HEK293 (cell line): ENCODE measurements at regions not wholly inside any gene's neighbourhood (a gene's known extent, or its start where the extent isn't known, plus 50 kb on each side); places are given as distances from the start of the nearest gene placed in this dataset.

Experiments used
- CTCF ChIA-PET: fragments of 350-600 bp; formaldehyde crosslinking; extraction: SDS; loops from one replicate; lab custom pipeline; 2021; ENCODE audit warnings: antibody characterized with exemption; lab: Yijun Ruan, JAX
- POLR2A ChIA-PET: fragments of 300-600 bp; formaldehyde crosslinking; extraction: SDS; loops from one replicate; lab custom pipeline; 2020; ENCODE audit warnings: antibody characterized with exemption, inconsistent platforms; lab: Yijun Ruan, JAX
- H3K27ac ChIP-seq: fragments of 200-500 bp; sonication (Bioruptor generic); 2 replicates; pipeline ENCODE4 v1.5.1; 2014; ENCODE audit warnings: low read depth, low read length, control low read depth, inconsistent platforms; ENCODE audit errors: extremely low read depth
- H3K36me3 ChIP-seq, 2 experiments: fragments of 200-500 bp in 1 of 2; sonication (Bioruptor generic) in 1 of 2; 1 replicate in 1 of 2; 2 replicates in 1 of 2; pipeline ENCODE4 v1.5.1; 2014 to 2017; ENCODE audit warnings: inconsistent platforms in 2 of 2, low read length in 2 of 2; ENCODE audit not compliant: control insufficient read depth in 2 of 2, insufficient read depth in 1 of 2
- H3K4me1 ChIP-seq: fragments of 200-500 bp; sonication (Bioruptor generic); 2 replicates; pipeline ENCODE4 v1.5.1; 2014; ENCODE audit warnings: mild to moderate bottlenecking, low read length, inconsistent platforms; ENCODE audit not compliant: control insufficient read depth, insufficient read depth
- H3K4me3 ChIP-seq: 2 replicates; pipeline ENCODE4 v1.5.1; 2011; ENCODE audit warnings: low read depth, mild to moderate bottlenecking, control low read depth, low read length, moderate library complexity
- H3K9me3 ChIP-seq: fragments of 200-500 bp; sonication (Bioruptor generic); 2 replicates; pipeline ENCODE4 v1.5.1; 2014; ENCODE audit warnings: low read depth, low read length, inconsistent platforms; ENCODE audit not compliant: control insufficient read depth, insufficient read depth
- BCL11A ChIP-seq: fragments of 450-650 bp; formaldehyde crosslinking; IDR thresholded peaks from 2 replicates; pipeline ENCODE4 v1.5.1; 2016; ENCODE audit warnings: low read depth, missing biosample characterization, missing genetic modification characterization
- KLF1 ChIP-seq: fragments of 450-650 bp; formaldehyde crosslinking; IDR thresholded peaks from 2 replicates; pipeline ENCODE4 v1.5.1; 2016; ENCODE audit warnings: missing biosample characterization, missing genetic modification characterization
- KLF16 ChIP-seq: fragments of 450-650 bp; formaldehyde crosslinking; IDR thresholded peaks from 2 replicates; pipeline ENCODE4 v1.5.1; 2017; ENCODE audit warnings: missing biosample characterization, missing genetic modification characterization
- KLF7 ChIP-seq: fragments of 450-650 bp; formaldehyde crosslinking; IDR thresholded peaks from 2 replicates; pipeline ENCODE4 v1.5.1; 2016; ENCODE audit warnings: missing biosample characterization, missing genetic modification characterization, borderline replicate concordance
- KLF8 ChIP-seq: fragments of 450-650 bp; formaldehyde crosslinking; IDR thresholded peaks from 2 replicates; pipeline ENCODE4 v1.5.1; 2016; ENCODE audit warnings: missing biosample characterization, missing genetic modification characterization
- PRDM10 ChIP-seq: fragments of 450-650 bp; formaldehyde crosslinking; IDR thresholded peaks from 2 replicates; pipeline ENCODE4 v1.5.1; 2016; ENCODE audit warnings: missing biosample characterization, missing genetic modification characterization
- PRDM6 ChIP-seq: fragments of 450-650 bp; formaldehyde crosslinking; IDR thresholded peaks from 2 replicates; pipeline ENCODE4 v1.5.1; 2017; ENCODE audit warnings: missing biosample characterization, missing genetic modification characterization
- REPIN1 ChIP-seq: fragments of 450-650 bp; formaldehyde crosslinking; IDR thresholded peaks from 2 replicates; pipeline ENCODE4 v1.5.1; 2017; ENCODE audit warnings: missing biosample characterization, missing genetic modification characterization, low read depth
- SCRT2 ChIP-seq: fragments of 450-650 bp; formaldehyde crosslinking; IDR thresholded peaks from 2 replicates; pipeline ENCODE4 v1.5.1; 2016; ENCODE audit warnings: missing biosample characterization, missing genetic modification characterization
- TCF7L2 ChIP-seq: IDR thresholded peaks from 2 replicates; pipeline ENCODE4 v1.6.1; 2011; ENCODE audit warnings: low read depth, mild to moderate bottlenecking, inconsistent platforms, low read length, moderate library complexity, borderline replicate concordance
- ZBTB17 ChIP-seq: fragments of 450-650 bp; formaldehyde crosslinking; IDR thresholded peaks from 2 replicates; pipeline ENCODE4 v1.5.1; 2016; ENCODE audit warnings: missing biosample characterization, missing genetic modification characterization
- ZBTB48 ChIP-seq: fragments of 450-650 bp; formaldehyde crosslinking; IDR thresholded peaks from 2 replicates; pipeline ENCODE4 v1.5.1; 2016; ENCODE audit warnings: missing biosample characterization, missing genetic modification characterization
- ZFHX2 ChIP-seq: fragments of 450-650 bp; formaldehyde crosslinking; conservative IDR thresholded peaks from 2 replicates; pipeline ENCODE4 v1.5.1; 2016; ENCODE audit warnings: missing biosample characterization, missing genetic modification characterization
- ZFP37 ChIP-seq: fragments of 450-650 bp; formaldehyde crosslinking; IDR thresholded peaks from 2 replicates; pipeline ENCODE4 v1.5.1; 2016; ENCODE audit warnings: missing biosample characterization, missing genetic modification characterization
- ZNF19 ChIP-seq: fragments of 450-650 bp; formaldehyde crosslinking; IDR thresholded peaks from 2 replicates; pipeline ENCODE4; 2016; ENCODE audit warnings: missing biosample characterization, missing genetic modification characterization, low read depth
- ZNF214 ChIP-seq: fragments of 450-650 bp; formaldehyde crosslinking; IDR thresholded peaks from 2 replicates; pipeline ENCODE4 v1.5.1; 2017; ENCODE audit warnings: missing biosample characterization, mild to moderate bottlenecking, missing genetic modification characterization, borderline replicate concordance
- ZNF311 ChIP-seq: fragments of 450-650 bp; formaldehyde crosslinking; IDR thresholded peaks from 2 replicates; pipeline ENCODE4 v1.5.1; 2017; ENCODE audit warnings: missing biosample characterization, missing genetic modification characterization, borderline replicate concordance
- ZNF548 ChIP-seq: fragments of 450-650 bp; formaldehyde crosslinking; IDR thresholded peaks from 2 replicates; pipeline ENCODE4 v1.5.1; 2016; ENCODE audit warnings: missing biosample characterization, missing genetic modification characterization
- ZNF555 ChIP-seq: fragments of 450-650 bp; formaldehyde crosslinking; conservative IDR thresholded peaks from 2 replicates; pipeline ENCODE4 v1.5.1; 2017; ENCODE audit warnings: missing biosample characterization, mild to moderate bottlenecking, missing genetic modification characterization, inconsistent platforms
- ZNF677 ChIP-seq: fragments of 450-650 bp; IDR thresholded peaks from 2 replicates; pipeline ENCODE4 v1.5.0; 2018; ENCODE audit warnings: missing biosample characterization, mild to moderate bottlenecking, missing genetic modification characterization, moderate library complexity

GRCh38 chr12:126899926-126900792 is 1366.8 kb upstream of the TMEM132C start:
- POLR2A ChIA-PET, result no interaction called here
- CTCF ChIA-PET, result interaction anchor here (0.6 kb wide), 1 partner anchor 1911 kb away, joined by 3 read pairs; no protein-coding TSS in a partner anchor
- no peaks in the 10 kb centered on the region for H3K36me3 ChIP-seq
- TF ChIP-seq KLF8 (tag by site-specific recombination) (no peak), SCRT2 (no peak), TCF7L2 (no peak), KLF16 (tag by site-specific recombination) (no peak), ZNF311 (tag by site-specific recombination) (no peak), KLF7 (tag by site-specific recombination) (no peak), BCL11A (no peak), PRDM6 (no peak), ZNF677 (tag by site-specific recombination) (no peak), KLF1 (tag by site-specific recombination) (no peak), ZBTB17 (tag by site-specific recombination) (no peak), ZFP37 (no peak)
- TF ChIP-seq, all 188 proteins: peak for 0
- no peaks in the 10 kb centered on the region for H3K4me1 ChIP-seq
- no peak overlapping the region for H3K4me3 ChIP-seq
- no peak overlapping the region for H3K27ac ChIP-seq
- H3K9me3 ChIP-seq, result no peaks in the 10 kb centered on the region

GRCh38 chr12:126903027-126903876 is 1363.7 kb upstream of the TMEM132C start:
- ChIA-PET CTCF (interaction anchor here (0.7 kb wide), 3 partner anchors 478 to 1193 kb away, joined by 3 read pairs; no protein-coding TSS in a partner anchor), POLR2A (no interaction called here)
- Histone ChIP-seq H3K4me1 (no peaks in the 10 kb centered on the region), H3K36me3 (no peaks in the 10 kb centered on the region), H3K4me3 (no peak overlapping the region)
- TF ChIP-seq ZNF548 (tag by site-specific recombination), result no peak
- no peak for TF ChIP-seq ZFHX2 (tag by site-specific recombination)
- TF ChIP-seq ZNF19 (tag by site-specific recombination), result no peak
- no peak for TF ChIP-seq ZNF214 (tag by site-specific recombination)
- TF ChIP-seq REPIN1 (tag by site-specific recombination), result no peak
- no peak for TF ChIP-seq KLF1 (tag by site-specific recombination)
- no peak for TF ChIP-seq PRDM10
- TF ChIP-seq ZNF555 (tag by site-specific recombination), result no peak
- no peak for TF ChIP-seq ZBTB48 (tag by site-specific recombination)
- TF ChIP-seq, all 188 proteins: peak for 0
- Histone ChIP-seq H3K9me3 (no peaks in the 10 kb centered on the region), H3K27ac (no peak overlapping the region)
